ENCODE measurements at regions not wholly inside any gene's neighbourhood (a gene's known extent, or its start where the extent isn't known, plus 50 kb on each side); places are given as distances from the start of the nearest gene placed in this dataset.

DNA sequence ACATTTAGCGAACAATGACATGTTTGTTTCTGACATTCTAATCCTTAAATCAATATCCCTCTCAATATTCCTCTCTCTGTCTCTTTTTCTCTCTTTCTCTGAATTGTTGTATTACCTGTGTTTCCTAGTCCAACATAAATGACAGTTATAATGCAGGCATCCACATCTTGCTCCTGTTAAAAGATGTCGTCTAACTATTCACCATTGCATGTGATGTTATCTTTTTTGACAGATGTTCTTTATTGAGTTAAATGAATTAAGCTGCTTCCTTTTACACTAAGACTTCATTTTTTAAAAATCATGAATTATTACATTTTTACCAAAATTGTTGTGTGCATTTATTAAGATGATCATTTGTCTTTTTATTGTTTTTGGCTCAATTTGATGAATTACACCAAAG, 527.5 kb downstream of the PRR16 start:
- TF ChIP-seq, protein P1, sequence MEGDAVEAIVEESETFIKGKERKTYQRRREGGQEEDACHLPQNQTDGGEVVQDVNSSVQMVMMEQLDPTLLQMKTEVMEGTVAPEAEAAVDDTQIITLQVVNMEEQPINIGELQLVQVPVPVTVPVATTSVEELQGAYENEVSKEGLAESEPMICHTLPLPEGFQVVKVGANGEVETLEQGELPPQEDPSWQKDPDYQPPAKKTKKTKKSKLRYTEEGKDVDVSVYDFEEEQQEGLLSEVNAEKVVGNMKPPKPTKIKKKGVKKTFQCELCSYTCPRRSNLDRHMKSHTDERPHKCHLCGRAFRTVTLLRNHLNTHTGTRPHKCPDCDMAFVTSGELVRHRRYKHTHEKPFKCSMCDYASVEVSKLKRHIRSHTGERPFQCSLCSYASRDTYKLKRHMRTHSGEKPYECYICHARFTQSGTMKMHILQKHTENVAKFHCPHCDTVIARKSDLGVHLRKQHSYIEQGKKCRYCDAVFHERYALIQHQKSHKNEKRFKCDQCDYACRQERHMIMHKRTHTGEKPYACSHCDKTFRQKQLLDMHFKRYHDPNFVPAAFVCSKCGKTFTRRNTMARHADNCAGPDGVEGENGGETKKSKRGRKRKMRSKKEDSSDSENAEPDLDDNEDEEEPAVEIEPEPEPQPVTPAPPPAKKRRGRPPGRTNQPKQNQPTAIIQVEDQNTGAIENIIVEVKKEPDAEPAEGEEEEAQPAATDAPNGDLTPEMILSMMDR (IDR thresholded peaks at IDR 0.05), result no peak
- TF ChIP-seq POLR2A (IDR thresholded peaks at IDR 0.05) (no peak), EP300 (IDR thresholded peaks at IDR 0.05) (no peak)
